HG02798 (cell line): ENCODE measurements at regions not wholly inside any gene's neighbourhood (a gene's known extent, or its start where the extent isn't known, plus 50 kb on each side); places are given as distances from the start of the nearest gene placed in this dataset.
"Not testable (repeated sequence)": the region's sequence is repeated elsewhere in the genome, so short reads cannot be mapped to it uniquely, and the experiment has no call there.

Experiments used
- ATAC-seq: cut with Tn5 transposase; IDR thresholded peaks from one replicate; pipeline ENCODE4 v1.9.1; 2021; ENCODE audit warnings: mild to moderate bottlenecking; ENCODE audit not compliant: unreplicated experiment, poor library complexity

DNA sequence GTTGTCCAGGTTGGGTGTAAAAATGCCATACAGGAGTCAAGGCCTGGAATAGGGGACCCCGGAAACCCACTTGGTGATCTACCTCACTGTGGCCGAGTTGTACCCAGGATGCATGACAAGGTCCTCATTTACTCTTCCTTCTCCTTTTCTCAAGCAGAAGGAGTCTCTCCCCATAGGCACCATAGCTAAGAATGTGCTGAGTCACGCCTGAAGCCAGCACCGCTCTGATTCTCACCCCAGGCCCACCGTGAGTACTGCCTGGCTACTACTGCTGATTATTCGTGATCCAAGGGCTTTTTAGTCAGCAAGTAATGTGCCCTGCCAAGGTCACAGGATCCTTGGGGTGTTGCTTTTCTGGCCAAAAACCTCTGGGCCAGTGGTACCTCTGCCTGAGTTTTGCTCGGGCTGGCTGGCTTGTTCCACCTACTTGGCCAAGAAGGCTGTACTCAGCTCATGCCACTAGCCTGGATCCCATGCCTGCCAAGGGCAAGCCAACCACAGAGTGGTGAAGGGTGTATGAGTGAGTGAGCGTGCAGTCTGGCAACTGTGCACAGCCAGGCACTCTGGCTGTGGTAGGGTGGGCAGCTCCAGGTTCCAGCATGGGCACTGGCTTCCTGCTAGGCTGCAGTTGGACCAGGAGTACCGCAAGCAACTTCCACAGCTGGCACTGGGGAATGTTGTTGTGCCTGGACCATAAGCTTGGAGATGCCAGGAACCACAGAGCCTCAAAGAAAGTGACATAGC lies 650.1 kb upstream of the VRK2 start:
- ATAC-seq = no peak

DNA sequence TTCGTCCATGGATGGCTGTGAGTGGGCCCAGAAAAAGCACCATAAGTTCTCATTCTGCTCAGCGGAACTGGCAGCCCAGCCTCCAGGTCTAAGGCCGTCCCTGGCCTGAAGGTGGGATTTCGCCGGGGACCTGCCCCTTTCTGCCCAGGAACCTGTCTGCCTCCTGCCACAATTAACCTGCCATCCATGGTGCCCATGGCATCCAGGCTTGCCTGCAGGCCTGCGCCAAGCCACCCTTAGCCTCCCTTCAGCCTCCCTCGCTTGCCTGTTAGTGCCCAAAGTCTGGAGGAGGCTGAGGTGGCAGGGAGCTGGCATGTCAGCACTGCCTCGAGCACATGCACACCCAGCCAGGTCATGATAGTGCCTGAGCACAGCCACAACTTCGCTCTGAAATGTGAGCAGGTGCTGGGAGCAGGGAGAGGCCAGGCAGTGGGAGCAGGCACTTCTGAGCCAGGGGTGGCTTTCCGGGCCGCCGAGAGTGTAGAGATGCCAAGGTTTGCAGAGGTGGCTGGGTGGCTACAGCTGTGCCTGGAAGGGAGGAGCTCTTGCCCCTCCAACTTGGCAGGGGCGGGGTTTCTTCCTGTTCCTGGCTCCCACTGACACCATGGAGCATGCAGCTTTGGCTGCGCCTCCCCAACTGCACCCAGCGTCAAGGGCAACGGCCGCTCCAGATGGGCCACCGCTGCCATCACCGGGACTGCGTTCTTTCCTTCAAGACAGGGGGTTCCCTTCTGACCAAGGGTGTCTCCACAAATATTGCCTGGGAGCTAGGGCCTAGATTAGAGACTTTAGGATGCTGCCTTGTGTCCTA lies 648.9 kb upstream of the VRK2 start:
- no peak for ATAC-seq

DNA sequence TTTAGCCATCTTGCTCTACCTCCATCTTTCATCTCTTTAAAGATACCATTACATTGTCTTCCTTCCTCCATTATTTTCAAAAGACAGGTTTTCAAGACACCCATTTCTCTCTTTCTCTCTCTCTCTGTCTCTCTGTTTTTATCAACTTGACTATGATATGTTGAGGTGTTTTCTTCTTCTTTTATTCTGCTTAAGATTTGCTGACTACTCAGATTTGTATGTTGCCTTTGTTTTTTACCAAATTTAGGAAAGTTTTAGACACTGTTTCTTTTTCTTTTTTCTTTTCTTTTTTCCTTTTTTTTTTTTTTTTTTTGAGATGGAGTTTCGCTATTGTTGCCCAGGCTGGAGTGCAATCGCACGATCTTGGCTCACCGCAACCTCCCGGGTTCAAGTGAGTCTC lies 647.5 kb upstream of the VRK2 start:
- no peak for ATAC-seq

DNA sequence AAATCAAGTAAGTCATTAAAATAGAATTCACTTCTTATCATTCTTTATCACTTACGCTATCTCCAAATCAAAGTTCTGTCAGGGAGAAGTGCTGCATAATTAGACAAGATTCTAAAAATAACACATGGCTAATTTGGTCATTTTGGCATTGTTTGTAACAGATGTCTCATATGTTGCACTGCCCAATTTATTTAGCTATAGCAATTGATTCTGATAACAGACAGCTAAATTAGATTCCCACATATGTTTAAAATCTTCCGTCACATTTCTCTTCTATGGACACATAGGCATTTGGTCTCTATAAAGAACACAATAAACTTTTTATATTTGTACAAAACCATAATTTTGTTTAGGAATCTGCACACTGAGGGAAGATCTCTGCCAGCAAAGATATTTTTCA lies 644.5 kb upstream of the VRK2 start:
- no peak for ATAC-seq

DNA sequence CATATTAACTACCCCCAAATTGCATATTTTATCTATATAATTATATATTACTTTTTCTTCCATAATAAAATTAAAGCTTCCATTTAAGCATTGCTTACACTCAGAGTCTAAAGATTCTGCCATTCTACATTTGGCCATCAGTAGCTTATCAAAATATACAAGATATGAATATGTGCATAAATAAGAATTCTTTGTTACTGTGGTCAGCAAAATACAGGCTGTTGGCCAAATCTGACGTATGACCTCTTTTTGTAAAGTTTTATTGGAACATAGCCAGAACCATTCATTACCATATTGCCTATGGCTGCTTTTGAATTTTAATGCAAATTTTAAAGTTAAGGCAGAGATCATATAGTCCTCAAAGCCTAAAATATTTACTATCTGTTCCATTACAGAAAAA lies 643.9 kb upstream of the VRK2 start:
- ATAC-seq = no peak

DNA sequence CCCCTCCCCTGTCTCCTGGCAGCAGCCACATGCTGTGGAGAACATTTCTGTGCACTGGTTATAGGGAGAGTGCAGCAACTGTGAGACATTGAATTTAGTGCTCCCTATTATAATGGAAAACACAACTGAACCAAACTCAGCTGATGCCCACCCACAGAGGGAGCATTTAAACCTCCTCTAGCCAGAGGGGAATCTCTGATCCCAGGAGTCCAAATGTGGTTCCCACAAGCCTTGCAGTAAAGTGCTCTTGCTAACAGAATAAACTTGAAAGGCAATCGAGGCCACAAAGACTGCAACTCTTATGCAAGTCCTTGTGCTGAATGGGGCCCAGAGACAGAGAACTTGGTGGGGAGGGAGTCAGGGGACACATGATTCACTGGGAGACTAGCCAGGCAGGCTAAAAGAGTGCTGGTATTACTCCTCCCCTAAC lies 638.8 kb upstream of the VRK2 start:
- no peak for ATAC-seq

DNA sequence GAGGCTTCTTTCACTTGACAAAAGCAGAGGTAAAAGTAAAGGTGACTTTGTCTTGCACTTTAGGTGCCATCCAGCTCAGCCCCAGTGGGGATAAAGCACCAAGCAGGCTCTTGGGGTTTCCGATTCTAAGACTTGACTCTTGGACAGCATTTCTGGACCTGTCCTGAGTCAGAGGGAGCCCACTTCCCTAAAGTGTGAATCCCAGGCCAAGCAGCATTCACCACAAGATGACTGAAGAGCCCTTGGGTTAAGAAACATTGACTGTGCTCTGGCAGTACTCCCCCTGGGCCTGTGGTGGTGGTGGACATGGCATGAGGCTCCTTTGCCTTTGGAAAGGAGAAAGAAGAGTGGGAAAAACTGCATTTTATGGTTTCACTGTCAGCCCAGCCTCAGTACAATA lies 638.0 kb upstream of the VRK2 start:
- ATAC-seq = no peak

DNA sequence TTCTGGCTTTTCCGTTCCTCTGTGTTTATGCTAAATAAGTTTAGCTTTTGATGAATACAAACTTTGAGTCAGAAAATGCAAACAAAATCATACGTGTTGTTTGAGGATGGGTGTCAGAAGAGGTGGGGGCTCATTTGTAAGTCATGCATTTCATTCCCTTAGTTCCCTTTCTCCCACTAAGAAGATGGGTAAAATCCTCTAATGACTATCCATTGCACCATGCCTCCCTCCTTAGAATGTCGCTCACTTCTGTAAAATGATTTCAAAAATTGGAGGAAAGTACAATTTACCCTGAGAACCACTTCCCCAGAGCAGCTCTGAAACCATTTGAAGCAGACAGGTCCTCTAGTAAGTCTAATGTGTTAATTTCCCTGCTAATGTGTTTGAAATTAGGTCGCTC lies 629.6 kb upstream of the VRK2 start:
- ATAC-seq = no peak

DNA sequence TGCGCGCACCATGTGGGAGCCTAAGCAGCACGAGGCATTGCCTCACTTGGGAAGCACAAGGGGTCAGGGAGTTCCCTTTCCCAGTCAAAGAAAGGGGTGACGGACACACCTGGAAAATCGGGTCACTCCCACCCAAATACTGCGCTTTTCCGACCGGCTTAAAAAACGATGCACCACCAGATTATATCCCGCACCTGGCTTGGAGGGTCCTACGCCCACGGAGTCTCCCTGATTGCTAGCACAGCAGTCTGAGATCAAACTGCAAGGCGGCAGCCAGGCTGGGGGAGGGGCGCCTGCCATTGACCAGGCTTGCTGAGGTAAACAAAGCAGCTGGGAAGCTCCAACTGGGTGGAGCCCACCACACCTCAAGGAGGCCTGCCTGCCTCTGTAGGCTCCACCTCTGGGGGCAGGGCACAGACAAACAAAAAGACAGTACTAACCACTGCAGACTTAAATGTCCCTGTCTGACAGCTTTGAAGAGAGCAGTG lies 627.7 kb upstream of the VRK2 start:
- not testable (repeated sequence) for ATAC-seq

DNA sequence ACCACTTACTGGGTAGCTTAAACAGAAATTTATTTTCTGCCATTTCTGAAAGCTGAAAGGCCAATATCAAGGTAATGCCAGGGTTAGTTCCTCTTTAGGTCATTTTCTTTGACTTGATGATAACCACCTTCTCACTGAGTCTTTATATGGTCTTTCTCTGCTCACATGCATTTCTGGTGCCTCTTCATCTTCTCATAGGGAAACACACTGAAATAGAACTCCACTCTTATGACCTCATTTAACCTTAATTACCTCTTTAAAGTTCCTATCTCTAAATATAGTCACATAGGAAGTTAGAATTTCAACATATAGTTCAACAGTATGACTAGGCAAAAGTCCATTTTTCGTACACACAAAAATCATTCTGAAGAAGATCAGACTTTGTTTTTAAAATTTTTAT lies 616.8 kb upstream of the VRK2 start:
- no peak for ATAC-seq

DNA sequence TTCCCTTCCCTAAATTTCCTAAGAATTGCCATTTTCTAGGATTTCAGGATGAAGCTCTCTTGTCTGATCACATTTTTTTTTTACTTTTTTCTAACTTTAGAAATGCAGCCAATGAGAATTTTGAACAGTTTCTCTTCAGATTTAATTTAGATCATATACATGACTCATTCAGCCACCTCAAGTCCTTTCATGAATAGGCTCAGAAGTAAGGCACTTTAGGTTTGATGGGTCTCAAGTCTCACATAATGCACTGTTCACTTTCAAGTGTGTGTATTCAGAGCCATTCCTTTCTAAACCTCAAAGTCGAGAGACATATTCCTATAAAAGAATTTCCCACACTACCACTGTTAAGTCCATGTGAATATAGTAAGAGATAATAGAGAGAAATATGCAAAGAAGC lies 614.1 kb upstream of the VRK2 start:
- ATAC-seq = no peak

DNA sequence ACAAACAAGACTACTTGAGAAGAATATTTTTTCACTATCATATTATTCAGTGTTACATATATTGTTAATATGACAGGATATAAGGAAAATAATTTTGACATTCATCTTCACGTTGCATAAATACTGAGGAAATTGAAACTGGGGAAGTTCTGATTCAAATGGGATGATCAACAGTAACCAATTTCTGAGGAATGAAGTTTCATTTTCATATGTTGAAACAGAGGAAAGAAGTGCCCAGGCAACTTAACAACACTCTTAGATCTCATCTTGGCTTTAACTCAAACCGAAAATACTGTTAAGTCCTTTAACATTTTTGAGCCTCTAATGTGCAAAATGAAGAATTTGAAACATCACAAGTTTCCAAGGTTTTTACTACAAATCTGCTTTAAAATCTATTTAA lies 612.2 kb upstream of the VRK2 start:
- ATAC-seq = no peak

DNA sequence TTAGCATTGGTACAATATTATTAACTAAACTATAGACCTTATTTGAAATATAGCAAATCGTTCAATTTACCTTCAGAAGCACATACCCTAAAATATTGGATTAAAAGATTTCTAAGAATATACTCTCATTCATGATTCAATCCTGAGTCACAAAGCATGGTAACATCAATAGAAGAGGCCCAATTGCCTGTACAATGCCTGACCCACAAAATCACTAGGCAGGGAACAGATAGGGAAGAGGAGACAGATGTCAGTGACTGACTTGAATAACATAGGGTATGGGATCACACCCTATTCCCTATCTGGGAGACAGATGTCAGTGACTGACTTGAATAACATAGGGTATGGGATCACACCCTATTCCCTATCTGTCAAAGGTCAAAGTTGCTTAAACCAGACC lies 611.6 kb upstream of the VRK2 start:
- no peak for ATAC-seq

DNA sequence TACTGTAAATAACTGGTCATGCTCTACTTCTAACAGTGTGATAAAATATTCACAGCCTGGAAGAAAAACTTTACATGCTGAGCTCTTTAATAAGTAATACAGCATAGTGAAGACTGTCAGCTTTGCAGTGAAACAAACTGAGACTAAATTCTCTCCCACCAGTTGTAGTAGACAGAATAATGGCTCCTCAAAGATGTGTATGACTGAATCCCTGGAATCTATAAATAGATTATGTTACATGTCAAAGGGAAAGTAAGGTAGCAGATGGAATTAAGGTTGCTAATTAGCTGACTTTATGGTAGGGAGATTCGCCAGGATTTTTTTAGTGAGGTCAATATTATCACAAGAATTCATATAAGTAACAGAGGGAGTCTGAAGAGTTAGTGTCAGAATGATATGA lies 609.5 kb upstream of the VRK2 start:
- no peak for ATAC-seq

DNA sequence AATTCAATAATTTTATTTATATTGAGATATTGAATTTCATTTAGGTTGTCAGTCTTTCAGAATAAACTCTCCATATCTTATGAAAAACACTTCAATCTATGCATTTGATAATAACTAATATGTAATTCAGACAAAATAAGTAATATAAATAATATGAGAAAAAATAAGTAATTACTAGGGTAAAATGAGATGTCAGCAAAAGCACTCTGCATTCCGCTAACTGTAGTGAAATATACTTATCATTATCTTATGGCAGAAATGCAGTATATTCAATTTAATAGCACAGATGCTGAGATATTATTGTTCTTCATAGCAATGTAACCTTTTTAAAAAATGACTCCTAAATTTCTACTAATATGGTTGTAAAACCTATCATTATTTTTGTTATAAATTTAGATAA lies 606.2 kb upstream of the VRK2 start:
- ATAC-seq = no peak

DNA sequence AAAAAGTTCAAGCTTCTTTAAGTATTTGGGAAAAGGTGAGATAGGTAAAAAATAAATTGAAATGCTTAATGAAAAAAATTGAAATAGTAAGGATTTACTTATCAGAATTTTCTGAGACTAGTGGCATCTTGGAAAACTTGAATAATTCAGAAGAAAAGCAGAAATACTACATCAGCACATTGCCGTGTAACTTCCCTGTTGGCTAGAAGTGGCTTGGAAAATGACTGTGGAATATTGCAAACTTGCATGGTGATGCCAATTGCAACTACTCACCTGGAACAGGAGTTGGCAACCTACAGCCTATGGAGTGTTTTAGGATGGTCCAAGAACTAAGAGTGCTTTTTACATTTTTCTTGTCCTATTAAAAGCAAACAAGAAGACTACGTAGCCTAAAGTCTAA lies 603.5 kb upstream of the VRK2 start:
- ATAC-seq = no peak

DNA sequence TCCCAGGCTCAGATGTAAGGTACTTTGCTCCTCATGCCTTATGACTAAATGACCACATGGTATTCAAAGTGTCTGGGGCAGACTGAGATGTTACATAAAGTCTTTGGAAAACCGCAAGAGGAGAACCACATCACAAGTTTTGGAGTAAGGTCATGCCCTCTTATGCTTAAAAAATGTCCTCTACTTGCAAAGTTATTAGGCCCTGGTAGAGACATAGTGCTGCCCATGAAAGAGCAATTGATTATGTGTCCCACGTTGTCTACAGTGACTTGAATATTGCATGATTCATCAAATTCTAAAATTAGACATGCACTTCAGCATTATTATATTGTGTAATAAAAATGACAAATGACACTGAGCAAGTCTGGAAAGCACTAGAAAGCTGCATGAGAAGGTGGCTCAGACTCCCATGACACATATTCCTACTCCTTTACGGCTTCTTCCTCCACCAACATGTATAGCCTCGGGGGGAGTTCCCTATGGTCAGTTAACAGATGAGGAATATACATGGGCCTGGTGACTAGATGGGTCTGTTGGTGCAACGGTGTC lies 602.6 kb upstream of the VRK2 start:
- ATAC-seq = no peak

DNA sequence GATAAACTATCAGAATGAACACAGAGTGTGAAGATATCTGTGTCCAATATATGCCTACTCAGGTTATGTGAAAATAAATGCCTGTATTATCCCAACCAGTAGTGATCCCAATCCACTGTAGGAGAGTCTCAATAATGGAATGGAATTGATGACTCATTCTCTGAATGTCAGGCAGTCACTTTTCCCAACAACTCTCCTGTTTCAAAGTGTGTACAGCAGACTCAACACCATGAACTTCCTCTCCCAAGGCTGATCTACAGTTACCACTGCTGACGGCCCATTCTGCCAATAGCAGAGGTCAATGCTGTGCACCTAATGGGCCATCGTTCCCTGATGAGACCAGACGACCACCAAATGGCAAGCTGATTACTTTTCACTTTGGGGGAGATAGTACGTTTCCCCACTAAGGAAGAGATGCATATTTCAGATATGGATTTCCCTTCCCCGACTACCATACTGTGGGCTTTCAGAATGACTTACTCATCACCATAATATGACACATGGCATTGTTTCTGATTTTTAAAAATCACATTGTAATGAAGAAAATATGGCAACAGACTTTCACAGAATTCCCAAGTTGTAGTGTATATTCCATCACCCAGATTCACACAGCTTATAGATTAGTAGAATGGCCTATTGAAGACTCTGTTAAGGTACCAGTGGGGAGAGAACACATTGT lies 601.7 kb upstream of the VRK2 start:
- no peak for ATAC-seq

DNA sequence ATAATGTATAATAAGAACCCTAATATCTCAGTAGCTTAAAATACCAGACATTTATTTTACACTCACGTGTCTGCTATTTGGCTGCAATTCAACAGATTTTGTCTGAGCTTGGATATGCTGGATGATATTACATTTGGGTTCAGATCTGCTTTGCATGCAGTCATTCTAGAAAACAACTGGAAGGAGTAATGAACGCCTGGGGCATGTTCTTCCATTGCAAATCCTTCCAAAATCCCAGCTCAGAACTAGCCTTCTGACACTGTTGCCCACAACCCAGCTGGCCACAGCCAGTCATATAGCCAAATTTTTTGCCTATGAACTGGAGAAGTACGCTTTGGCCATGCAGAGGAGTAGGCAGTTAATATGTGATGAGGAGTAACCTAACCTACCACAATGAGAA lies 597.8 kb upstream of the VRK2 start:
- ATAC-seq = no peak

DNA sequence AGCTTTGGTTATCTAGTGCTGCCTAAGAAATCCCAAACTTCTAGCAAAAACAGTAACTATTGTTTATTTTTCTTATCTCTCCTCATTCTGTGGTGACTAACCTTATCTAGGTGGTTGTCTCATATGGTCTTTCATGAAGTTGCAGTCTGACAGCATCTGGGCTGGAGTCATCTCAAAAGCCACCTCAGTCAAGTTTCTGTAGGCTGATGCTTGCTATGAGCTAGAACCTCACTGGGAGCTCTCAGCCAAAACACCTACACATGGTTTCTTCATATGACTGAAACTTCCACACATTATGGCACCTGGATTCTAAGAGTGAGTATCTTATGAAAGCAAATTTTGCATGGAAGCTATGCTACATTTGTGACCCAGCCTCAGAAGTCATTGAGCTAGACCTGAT lies 596.4 kb upstream of the VRK2 start:
- peak; percentile 93 for ATAC-seq

DNA sequence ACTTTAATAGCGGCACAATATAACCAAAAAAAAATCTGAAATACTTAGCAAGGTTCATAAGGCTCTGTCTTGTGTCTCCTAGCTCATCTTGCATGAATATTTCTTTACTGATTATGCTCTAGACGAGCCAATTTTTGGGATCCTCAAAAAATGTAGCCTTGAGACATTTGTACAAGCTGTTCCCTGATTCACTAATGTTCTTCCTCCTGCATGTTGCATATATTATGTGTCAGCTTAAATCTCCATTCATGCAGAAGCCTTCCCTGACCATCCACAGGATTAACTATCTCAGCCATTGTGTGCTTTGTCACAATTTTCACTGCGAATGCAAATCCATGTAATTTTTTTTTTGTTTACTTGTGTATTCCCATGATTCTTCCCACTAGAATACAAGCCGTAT lies 594.0 kb upstream of the VRK2 start:
- no peak for ATAC-seq
